MM.1S (cell line): ENCODE measurements at regions not wholly inside any gene's neighbourhood (a gene's known extent, or its start where the extent isn't known, plus 50 kb on each side); places are given as distances from the start of the nearest gene placed in this dataset.

ENCODE experiments used
- DNase-seq: peaks from one replicate; pipeline ENCODE4 v3.0.0-alpha.2; 2015
- H2AFZ ChIP-seq: fragments of 300-600 bp; sonication (generic); 2 replicates; pipeline ENCODE4 v1.6.0; 2016; ENCODE audit warnings: antibody characterized with exemption, low read length
- H3F3A ChIP-seq: fragments of 300-600 bp; sonication (generic); 2 replicates; pipeline ENCODE4 v1.6.1; 2016; ENCODE audit warnings: mild to moderate bottlenecking, antibody characterized with exemption, low read length, moderate library complexity, mixed read lengths; ENCODE audit not compliant: insufficient read depth
- H3K27ac ChIP-seq: fragments of 300-600 bp; sonication (generic); 2 replicates; pipeline ENCODE4 v1.5.1; 2016; ENCODE audit warnings: mild to moderate bottlenecking, low read length
- H3K27me3 ChIP-seq: fragments of 300-600 bp; sonication (generic); replicated peaks from 2 replicates; pipeline ENCODE4 v1.6.0; 2016; ENCODE audit warnings: low read length; ENCODE audit not compliant: insufficient read depth
- H3K36me3 ChIP-seq: fragments of 300-600 bp; sonication (generic); replicated peaks from 2 replicates; pipeline ENCODE4 v1.6.1; 2016; ENCODE audit warnings: mild to moderate bottlenecking, low read length, mixed read lengths; ENCODE audit not compliant: insufficient read depth
- H3K4me1 ChIP-seq: fragments of 300-600 bp; sonication (generic); 2 replicates; pipeline ENCODE4 v1.6.1; 2016; ENCODE audit warnings: low read length, mixed read lengths
- H3K4me2 ChIP-seq: fragments of 300-600 bp; sonication (generic); 2 replicates; pipeline ENCODE4 v1.6.0; 2016; ENCODE audit warnings: low read depth, low read length
- H3K4me3 ChIP-seq: fragments of 300-600 bp; sonication (generic); 2 replicates; pipeline ENCODE4 v1.5.1; 2016; ENCODE audit warnings: low read length, mixed read lengths
- H3K79me2 ChIP-seq: fragments of 300-600 bp; sonication (generic); 2 replicates; pipeline ENCODE4 v1.6.1; 2016; ENCODE audit warnings: mixed run types, low read length, mixed read lengths
- H3K9ac ChIP-seq: fragments of 300-600 bp; sonication (generic); 2 replicates; pipeline ENCODE4 v1.6.1; 2016; ENCODE audit warnings: low read length, mixed read lengths
- H3K9me2 ChIP-seq: fragments of 300-600 bp; sonication (generic); replicated peaks from 2 replicates; pipeline ENCODE4 v1.6.1; 2016; ENCODE audit warnings: mild to moderate bottlenecking, low read length, mixed read lengths; ENCODE audit not compliant: insufficient read depth
- H3K9me3 ChIP-seq: fragments of 300-600 bp; sonication (generic); replicated peaks from 2 replicates; pipeline ENCODE4 v1.6.1; 2016; ENCODE audit warnings: mild to moderate bottlenecking, low read length, mixed read lengths; ENCODE audit not compliant: insufficient read depth
- H4K20me1 ChIP-seq: fragments of 300-600 bp; sonication (generic); 2 replicates; pipeline ENCODE4 v1.6.1; 2016; ENCODE audit warnings: mild to moderate bottlenecking, low read length, moderate library complexity, mixed read lengths; ENCODE audit not compliant: insufficient read depth
- CTCF ChIP-seq: fragments of 300-600 bp; sonication (generic); IDR thresholded peaks from 2 replicates; pipeline ENCODE4 v1.5.1; 2016; ENCODE audit warnings: antibody characterized with exemption, low read length, mixed read lengths
- EZH2 ChIP-seq: fragments of 300-600 bp; sonication (generic); optimal IDR thresholded peaks from 2 replicates; pipeline ENCODE3; 2017; ENCODE audit warnings: low read depth, mild to moderate bottlenecking, antibody characterized with exemption, low read length, mixed read lengths
- EZH2phosphoT487 ChIP-seq: fragments of 300-600 bp; sonication (generic); IDR thresholded peaks from 2 replicates; pipeline ENCODE4 v1.6.1; 2018; ENCODE audit warnings: antibody characterized with exemption, low read length

- TF ChIP-seq CTCF, result no peak
- no peak for TF ChIP-seq EZH2phosphoT487
- no peak for TF ChIP-seq EZH2
- no peak for DNase-seq
Observed at GRCh38 chr9:1207686-1208085, 157.5 kb downstream of the DMRT2 start.

GRCh38 chr9:1208157-1208556 is 158.0 kb downstream of the DMRT2 start:
- DNase-seq, result no peak

More at GRCh38 chr9:1207686-1208085, 157.5 kb downstream of the DMRT2 start:
- Histone ChIP-seq H3K4me1 (no peaks in the 10 kb centered on the region), H3K9ac (no peak overlapping the region), H3K9me2 (no peaks in the 10 kb centered on the region), H3K27ac (no peak overlapping the region), H2AFZ (no peak overlapping the region), H3K27me3 (no peaks in the 10 kb centered on the region), H4K20me1 (no peaks in the 10 kb centered on the region), H3K4me3 (no peak overlapping the region), H3K9me3 (no peaks in the 10 kb centered on the region), H3K79me2 (no peaks in the 10 kb centered on the region), H3F3A (no peaks in the 10 kb centered on the region), H3K36me3 (no peaks in the 10 kb centered on the region), H3K4me2 (no peak overlapping the region)

GRCh38 chr9:1210954-1211353 is 160.8 kb downstream of the DMRT2 start:
- no peaks in the 10 kb centered on the region for H3K9me2 ChIP-seq
- H3K27me3 ChIP-seq, result no peaks in the 10 kb centered on the region
- no peak overlapping the region for H3K4me3 ChIP-seq
- DNase-seq, result no peak
- H3K9ac ChIP-seq, result no peak overlapping the region
- no peaks in the 10 kb centered on the region for H3K4me1 ChIP-seq
- H3K79me2 ChIP-seq, result no peaks in the 10 kb centered on the region
- TF ChIP-seq EZH2 (no peak), CTCF (no peak), EZH2phosphoT487 (no peak)
- no peaks in the 10 kb centered on the region for H3K36me3 ChIP-seq
- H3K4me2 ChIP-seq, result no peak overlapping the region
- H4K20me1 ChIP-seq, result no peaks in the 10 kb centered on the region
- no peak overlapping the region for H2AFZ ChIP-seq
- H3F3A ChIP-seq, result no peaks in the 10 kb centered on the region
- H3K27ac ChIP-seq, result no peak overlapping the region
- no peaks in the 10 kb centered on the region for H3K9me3 ChIP-seq

More at GRCh38 chr9:1208157-1208556, 158.0 kb downstream of the DMRT2 start:
- no peak overlapping the region for H2AFZ ChIP-seq
- no peak overlapping the region for H3K9ac ChIP-seq
- no peaks in the 10 kb centered on the region for H4K20me1 ChIP-seq
- no peaks in the 10 kb centered on the region for H3K4me1 ChIP-seq
- no peak overlapping the region for H3K4me2 ChIP-seq
- no peak for TF ChIP-seq CTCF
- TF ChIP-seq EZH2phosphoT487, result no peak
- TF ChIP-seq EZH2, result no peak
- H3K4me3 ChIP-seq, result no peak overlapping the region
- no peak overlapping the region for H3K27ac ChIP-seq
- no peaks in the 10 kb centered on the region for H3K79me2 ChIP-seq
- no peaks in the 10 kb centered on the region for H3K9me2 ChIP-seq
- H3F3A ChIP-seq, result no peaks in the 10 kb centered on the region
- H3K27me3 ChIP-seq, result no peaks in the 10 kb centered on the region
- no peaks in the 10 kb centered on the region for H3K36me3 ChIP-seq
- H3K9me3 ChIP-seq, result no peaks in the 10 kb centered on the region
